BLaER1 treated with 17β-estradiol and CSF1 and Interleukin-3, amounts not matched to agents 10 nM and 100 nM (cell line): ENCODE measurements at regions not wholly inside any gene's neighbourhood (a gene's known extent, or its start where the extent isn't known, plus 50 kb on each side); places are given as distances from the start of the nearest gene placed in this dataset.

Experiments used
- H3K27ac ChIP-seq, 11 experiments: shearing (Covaris generic); formaldehyde crosslinking; 2 replicates each; pipeline ENCODE4 v1.8.1; 2022
- H3K27me3 ChIP-seq, 11 experiments: shearing (Covaris generic); formaldehyde crosslinking; 2 replicates each; pipeline ENCODE4 v1.8.1; 2022
- H3K36me3 ChIP-seq, 11 experiments: shearing (Covaris generic); formaldehyde crosslinking; 2 replicates each; pipeline ENCODE4 v1.8.1; 2022
- H3K4me1 ChIP-seq, 10 experiments: shearing (Covaris generic); formaldehyde crosslinking; 2 replicates each; pipeline ENCODE4 v1.8.1; 2022
- H3K4me2 ChIP-seq, 11 experiments: shearing (Covaris generic); formaldehyde crosslinking; 2 replicates each; pipeline ENCODE4 v1.8.1; 2022
- H3K4me3 ChIP-seq, 10 experiments: shearing (Covaris generic); formaldehyde crosslinking; 2 replicates each; pipeline ENCODE4 v1.8.1; 2022
- H3K9ac ChIP-seq, 11 experiments: shearing (Covaris generic); formaldehyde crosslinking; 2 replicates each; pipeline ENCODE4 v1.8.1; 2022
- H3K9me3 ChIP-seq, 11 experiments: shearing (Covaris generic); formaldehyde crosslinking; replicated peaks in 1 of 11; 2 replicates each; pipeline ENCODE4 v1.8.1; 2022
- H4K20me1 ChIP-seq, 11 experiments: shearing (Covaris generic); formaldehyde crosslinking; 2 replicates each; pipeline ENCODE4 v1.8.1; 2022
- Cebpa-rat ChIP-seq, 11 experiments: shearing (Covaris generic); IDR thresholded peaks; 2 replicates each; pipeline ENCODE4 v1.8.1; 2022

DNA sequence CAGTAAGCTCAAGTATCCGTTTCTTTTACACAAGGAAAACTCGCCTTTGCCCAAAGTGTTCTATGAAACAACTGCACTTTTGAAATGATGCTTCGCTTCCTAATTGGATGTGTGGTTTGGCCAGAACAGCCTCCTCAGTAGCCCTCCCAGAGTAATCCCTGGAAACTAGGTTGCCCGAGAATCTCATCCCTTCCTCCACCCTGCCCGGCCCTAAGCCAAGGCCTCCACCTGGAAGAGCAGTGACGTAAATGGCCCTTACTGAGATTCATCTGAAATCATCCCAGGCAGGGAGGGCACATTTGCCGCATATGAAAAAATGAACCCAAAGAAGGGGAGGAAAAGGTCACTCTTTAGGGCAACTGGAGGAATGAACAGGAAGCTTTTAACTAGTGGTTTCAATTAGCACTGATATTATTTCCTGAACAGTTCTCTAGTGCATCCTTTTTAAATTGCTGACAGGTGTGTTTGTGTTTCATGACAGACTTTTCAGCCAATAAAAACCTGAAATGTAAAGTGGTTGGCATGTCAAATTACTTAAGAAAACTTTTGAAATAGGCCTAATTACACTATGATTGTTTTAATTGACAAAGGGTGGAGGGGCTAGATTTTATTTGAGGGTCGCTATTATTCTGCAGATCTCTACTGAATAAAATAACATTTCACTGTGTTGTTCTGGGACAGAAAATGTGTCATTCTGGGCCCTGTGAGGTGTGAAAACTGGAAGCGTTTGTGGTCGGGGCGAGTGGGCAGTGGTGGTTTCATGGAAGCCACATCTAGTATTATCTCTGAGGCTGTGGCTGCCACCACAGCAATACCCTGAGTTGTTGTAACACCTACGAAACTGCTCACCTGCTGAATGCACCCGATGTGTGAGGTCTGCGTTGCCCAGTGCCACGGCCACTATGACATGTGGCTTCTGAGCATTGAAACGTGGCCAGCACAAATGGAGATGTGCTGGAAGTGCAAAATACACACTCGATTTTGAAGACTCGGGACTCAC is 112.1 kb downstream of the ZIC5 start:
- peaks cover 0 to 4% (median 0%) of the 10 kb centered on the region in 10 experiments; a peak in 1 of 20 replicates for H3K4me1 ChIP-seq
- H3K4me2 ChIP-seq, result no peak overlapping the region
- H3K4me3 ChIP-seq, result no peak overlapping the region
- no peak overlapping the region for H3K9ac ChIP-seq
- no peak overlapping the region for H3K27ac ChIP-seq
- no peaks in the 10 kb centered on the region for H4K20me1 ChIP-seq
- no peaks in the 10 kb centered on the region for H3K36me3 ChIP-seq
- no peak for TF ChIP-seq Cebpa-rat (IDR thresholded peaks at IDR 0.05)
- no peaks in the 10 kb centered on the region for H3K9me3 ChIP-seq
- no peaks in the 10 kb centered on the region for H3K27me3 ChIP-seq

DNA sequence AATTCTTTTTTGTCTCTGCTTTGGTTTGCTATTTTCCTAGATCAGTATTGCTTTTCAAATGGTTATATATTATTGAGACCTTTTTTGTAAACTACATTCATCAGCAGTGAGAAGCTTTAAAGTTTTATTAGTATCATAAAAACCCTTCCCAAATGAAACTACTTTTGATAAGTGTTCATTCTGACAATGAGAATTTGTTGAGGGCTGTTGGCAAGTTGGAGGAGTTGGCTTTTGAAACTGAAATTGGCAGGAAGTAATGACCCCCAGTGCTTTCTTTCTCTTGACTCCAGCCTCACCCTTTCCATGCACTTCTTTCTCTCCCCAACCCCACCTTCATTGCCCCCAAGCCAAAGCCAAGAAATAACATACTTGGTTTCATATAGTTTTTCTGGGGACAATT is 113.8 kb downstream of the ZIC5 start:
- no peak for TF ChIP-seq Cebpa-rat (IDR thresholded peaks at IDR 0.05)
- Histone ChIP-seq H3K9ac (no peak overlapping the region), H3K27ac (no peak overlapping the region), H4K20me1 (no peaks in the 10 kb centered on the region), H3K27me3 (no peaks in the 10 kb centered on the region), H3K4me1 (peaks cover 0 to 4% (median 0%) of the 10 kb centered on the region in 10 experiments; a peak in 1 of 20 replicates), H3K4me3 (no peak overlapping the region), H3K36me3 (no peaks in the 10 kb centered on the region), H3K4me2 (no peak overlapping the region), H3K9me3 (no peaks in the 10 kb centered on the region)

- Histone ChIP-seq H3K9me3 (no peaks in the 10 kb centered on the region), H3K36me3 (no peaks in the 10 kb centered on the region), H3K9ac (no peak overlapping the region), H3K4me3 (no peak overlapping the region), H3K27ac (no peak overlapping the region), H3K4me2 (no peak overlapping the region), H3K27me3 (no peaks in the 10 kb centered on the region), H4K20me1 (no peaks in the 10 kb centered on the region), H3K4me1 (peaks cover 0 to 4% (median 0%) of the 10 kb centered on the region in 10 experiments; a peak in 1 of 20 replicates)
- no peak for TF ChIP-seq Cebpa-rat (IDR thresholded peaks at IDR 0.05)
These were observed 115.8 kb downstream of the ZIC5 start for GRCh38 chr13:99855526-99856420.

- Histone ChIP-seq H3K9ac (no peak overlapping the region), H4K20me1 (no peaks in the 10 kb centered on the region), H3K27me3 (no peaks in the 10 kb centered on the region), H3K27ac (no peak overlapping the region), H3K36me3 (no peaks in the 10 kb centered on the region), H3K9me3 (no peaks in the 10 kb centered on the region), H3K4me3 (no peak overlapping the region), H3K4me1 (no peaks in the 10 kb centered on the region), H3K4me2 (no peak overlapping the region)
- no peak for TF ChIP-seq Cebpa-rat (IDR thresholded peaks at IDR 0.05)
These were observed 117.2 kb downstream of the ZIC5 start for GRCh38 chr13:99854366-99854765.

DNA sequence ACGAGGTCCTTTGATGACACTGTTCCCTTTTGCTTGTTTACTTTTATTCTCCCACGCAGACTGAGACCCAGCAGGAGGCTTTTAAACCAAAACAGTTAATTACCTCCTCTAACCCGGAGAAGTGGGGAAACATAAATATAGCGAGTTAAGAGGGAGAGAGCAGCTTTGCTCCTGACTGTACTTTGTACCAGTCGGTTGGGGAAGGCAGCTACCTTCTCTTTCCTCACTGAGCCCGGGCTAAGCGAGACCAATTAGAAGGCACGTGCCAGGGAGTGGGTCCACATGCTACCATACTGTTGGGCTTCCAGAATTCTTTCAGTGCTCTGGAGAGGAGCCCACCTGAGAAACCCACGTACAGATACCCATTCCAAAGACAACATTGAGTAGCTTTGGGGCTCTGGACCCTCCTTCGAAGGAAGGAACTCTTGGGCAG is 124.2 kb downstream of the ZIC5 start:
- H4K20me1 ChIP-seq, result no peaks in the 10 kb centered on the region
- H3K9me3 ChIP-seq, result no peaks in the 10 kb centered on the region
- no peak overlapping the region for H3K4me3 ChIP-seq
- no peaks in the 10 kb centered on the region for H3K36me3 ChIP-seq
- H3K27ac ChIP-seq, result no peak overlapping the region
- TF ChIP-seq Cebpa-rat (IDR thresholded peaks at IDR 0.05), result no peak
- no peak overlapping the region for H3K9ac ChIP-seq
- H3K27me3 ChIP-seq, result no peaks in the 10 kb centered on the region
- no peak overlapping the region for H3K4me2 ChIP-seq
- peaks cover 0 to 4% (median 3%) of the 10 kb centered on the region in 10 experiments; a peak in 9 of 20 replicates for H3K4me1 ChIP-seq

DNA sequence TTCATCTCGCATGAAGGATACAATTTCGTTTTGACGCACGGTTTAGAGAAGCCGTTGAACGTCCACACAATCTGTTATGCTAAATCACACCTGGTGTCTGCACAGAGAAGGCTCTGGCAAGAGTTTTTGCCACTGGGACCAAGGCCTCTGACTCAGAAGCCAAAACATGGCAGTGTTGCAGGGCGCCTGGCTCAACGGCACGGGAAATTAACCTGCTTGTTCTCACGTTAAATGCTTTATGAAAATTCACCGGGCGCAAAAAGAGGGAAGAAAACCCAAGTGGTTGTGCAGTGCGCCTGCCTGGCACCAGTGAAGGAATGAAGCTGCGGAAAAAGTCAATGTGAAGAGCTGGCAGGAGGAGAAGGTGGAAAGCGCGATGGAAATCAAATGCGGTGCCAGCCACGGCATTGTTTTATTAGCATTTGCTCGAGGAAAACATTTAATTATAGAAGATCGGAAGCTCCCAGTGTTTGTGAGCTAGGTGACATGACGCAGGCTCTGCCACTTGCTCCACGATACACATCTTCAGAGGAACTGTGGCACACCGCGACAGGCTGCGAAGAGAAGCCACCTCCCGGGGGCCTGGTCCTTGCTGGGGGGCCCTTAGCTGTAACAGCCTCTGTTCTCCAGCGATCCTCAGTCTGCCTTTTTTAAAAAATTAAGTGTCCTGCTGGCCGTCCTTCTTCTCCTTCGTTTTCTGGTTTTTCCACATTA is 126.2 kb downstream of the ZIC5 start:
- Histone ChIP-seq H3K4me3 (no peak overlapping the region), H3K9ac (no peak overlapping the region), H3K36me3 (no peaks in the 10 kb centered on the region), H3K27me3 (no peaks in the 10 kb centered on the region), H3K9me3 (no peaks in the 10 kb centered on the region), H4K20me1 (no peaks in the 10 kb centered on the region), H3K4me1 (peaks cover 0 to 9% (median 6%) of the 10 kb centered on the region in 10 experiments; a peak in 9 of 20 replicates), H3K4me2 (no peak overlapping the region), H3K27ac (no peak overlapping the region)
- TF ChIP-seq Cebpa-rat (IDR thresholded peaks at IDR 0.05), result no peak

DNA sequence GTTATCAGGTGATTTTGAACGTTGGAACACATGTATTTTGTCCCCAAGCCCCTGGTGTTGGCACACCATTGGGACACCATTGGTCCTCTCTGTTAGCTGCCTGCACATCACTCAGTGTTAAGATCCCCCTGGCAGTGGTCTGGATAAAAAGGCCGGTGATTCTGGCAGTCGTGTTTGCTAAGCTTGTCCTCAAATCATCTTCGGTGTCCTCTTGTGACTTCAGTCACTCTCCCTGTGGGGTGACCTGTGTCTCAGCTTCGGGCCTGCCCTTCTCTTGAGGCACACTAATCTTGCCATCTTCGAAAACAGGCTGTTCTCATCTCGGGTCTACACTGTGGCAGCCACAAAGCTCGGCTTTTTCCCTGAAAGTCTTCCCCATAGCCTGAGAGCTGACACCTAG is 127.1 kb downstream of the ZIC5 start:
- no peaks in the 10 kb centered on the region for H3K27me3 ChIP-seq
- H3K9ac ChIP-seq, result no peak overlapping the region
- H4K20me1 ChIP-seq, result no peaks in the 10 kb centered on the region
- no peaks in the 10 kb centered on the region for H3K9me3 ChIP-seq
- no peak overlapping the region for H3K4me2 ChIP-seq
- no peak overlapping the region for H3K27ac ChIP-seq
- peaks cover 0 to 9% (median 6%) of the 10 kb centered on the region in 10 experiments; a peak in 9 of 20 replicates for H3K4me1 ChIP-seq
- no peak for TF ChIP-seq Cebpa-rat (IDR thresholded peaks at IDR 0.05)
- H3K36me3 ChIP-seq, result no peaks in the 10 kb centered on the region
- H3K4me3 ChIP-seq, result no peak overlapping the region

GRCh38 chr13:99843872-99844271 is 127.7 kb downstream of the ZIC5 start:
- Histone ChIP-seq H3K4me1 (peaks cover 0 to 9% (median 6%) of the 10 kb centered on the region in 10 experiments; a peak in 9 of 20 replicates), H3K4me3 (no peak overlapping the region), H3K9me3 (no peaks in the 10 kb centered on the region), H3K36me3 (no peaks in the 10 kb centered on the region), H3K4me2 (no peak overlapping the region), H3K27me3 (no peaks in the 10 kb centered on the region), H3K27ac (no peak overlapping the region), H4K20me1 (no peaks in the 10 kb centered on the region), H3K9ac (no peak overlapping the region)
- no peak for TF ChIP-seq Cebpa-rat (IDR thresholded peaks at IDR 0.05)
